WTC11 (cell line): ENCODE measurements at regions not wholly inside any gene's neighbourhood (a gene's known extent, or its start where the extent isn't known, plus 50 kb on each side); places are given as distances from the start of the nearest gene placed in this dataset.

Source experiments
- ATAC-seq: fragments of 200-7000 bp; cut with Tn5 transposase; 2 replicates; pipeline ENCODE4 v1.10.0; 2021; ENCODE audit warnings: mild to moderate bottlenecking, moderate library complexity
- CTCF ChIA-PET: fragments of 300-600 bp; sonication (Branson Sonifier 250); formaldehyde crosslinking; loops from one replicate; lab custom pipeline; 2021; ENCODE audit warnings: antibody characterized with exemption; lab: Charles Lee
- POLR2A ChIA-PET: fragments of 350-600 bp; sonication (Branson Sonifier 250); formaldehyde crosslinking; loops from one replicate; lab custom pipeline; 2021; ENCODE audit warnings: antibody characterized with exemption; lab: Charles Lee
- DNase-seq: peaks from one replicate; pipeline ENCODE4 v3.0.0; 2021; ENCODE audit warnings: low spot score
- H3K27ac Mint-ChIP-seq: 2 replicates; pipeline ENCODE4 v1.8.0; 2021; ENCODE audit warnings: mixed read lengths
- H3K27me3 Mint-ChIP-seq: 2 replicates; pipeline ENCODE4 v1.8.0; 2021; ENCODE audit warnings: low read depth, mild to moderate bottlenecking, moderate library complexity, mixed read lengths
- H3K36me3 Mint-ChIP-seq: 2 replicates; pipeline ENCODE4 v1.8.0; 2021; ENCODE audit warnings: mixed read lengths
- H3K4me1 Mint-ChIP-seq: 2 replicates; pipeline ENCODE4 v1.8.0; 2022; ENCODE audit warnings: mixed read lengths
- H3K4me3 Mint-ChIP-seq: 2 replicates; pipeline ENCODE4 v1.8.0; 2021; ENCODE audit warnings: mild to moderate bottlenecking, moderate library complexity, mixed read lengths
- H3K9me3 Mint-ChIP-seq: 2 replicates; pipeline ENCODE4 v1.8.0; 2021; ENCODE audit warnings: mixed read lengths
- AR ChIP-seq: fragments of 250-450 bp; sonication (Bioruptor Pico); IDR thresholded peaks from 2 replicates; pipeline ENCODE4 v1.9.0; 2021; ENCODE audit warnings: mild to moderate bottlenecking
- CBFB ChIP-seq: sonication (generic); formaldehyde crosslinking; IDR thresholded peaks from 2 replicates; pipeline ENCODE4 v1.8.1; 2022; ENCODE audit warnings: mild to moderate bottlenecking, low read depth, missing genetic modification reagents
- CDX4 ChIP-seq: fragments of 250-450 bp; sonication (Bioruptor Pico); IDR thresholded peaks from 2 replicates; pipeline ENCODE4 v1.9.0; 2021; ENCODE audit warnings: moderate library complexity, mild to moderate bottlenecking, inconsistent platforms, borderline replicate concordance
- CTCF ChIP-seq: fragments of 200-600 bp; IDR thresholded peaks from 2 replicates; pipeline ENCODE4 v1.8.0; 2022; ENCODE audit warnings: antibody characterized with exemption
- ELF4 ChIP-seq: sonication (generic); formaldehyde crosslinking; IDR thresholded peaks from 2 replicates; pipeline ENCODE4 v1.8.1; 2022; ENCODE audit warnings: low read depth, mild to moderate bottlenecking, moderate library complexity, missing genetic modification reagents
- MXD4 ChIP-seq: fragments of 250-450 bp; sonication (Bioruptor Pico); IDR thresholded peaks from 2 replicates; pipeline ENCODE4 v1.8.0; 2021; ENCODE audit warnings: mild to moderate bottlenecking, moderate library complexity, borderline replicate concordance
- NFYB ChIP-seq: sonication (generic); formaldehyde crosslinking; conservative IDR thresholded peaks from 2 replicates; pipeline ENCODE4 v1.8.0; 2022; ENCODE audit warnings: low read depth, missing genetic modification reagents
- OVOL2 ChIP-seq: fragments of 250-450 bp; sonication (Bioruptor Pico); IDR thresholded peaks from 2 replicates; pipeline ENCODE4 v1.9.0; 2021; ENCODE audit warnings: mild to moderate bottlenecking, borderline replicate concordance
- SOX15 ChIP-seq: fragments of 250-450 bp; sonication (Bioruptor Pico); IDR thresholded peaks from 2 replicates; pipeline ENCODE4 v1.9.0; 2021; ENCODE audit warnings: mild to moderate bottlenecking
- STAT6 ChIP-seq: sonication (generic); formaldehyde crosslinking; conservative IDR thresholded peaks from 2 replicates; pipeline ENCODE4 v1.8.1; 2023; ENCODE audit warnings: mild to moderate bottlenecking, low read depth, missing genetic modification reagents, moderate library complexity
- TEAD4 ChIP-seq: sonication (generic); formaldehyde crosslinking; IDR thresholded peaks from 2 replicates; pipeline ENCODE4 v1.8.0; 2022; ENCODE audit warnings: mild to moderate bottlenecking, missing genetic modification reagents
- USF1 ChIP-seq: sonication (generic); formaldehyde crosslinking; IDR thresholded peaks from 2 replicates; pipeline ENCODE4 v1.8.0; 2022; ENCODE audit warnings: mild to moderate bottlenecking, missing genetic modification reagents
- ZNF138 ChIP-seq: sonication (generic); formaldehyde crosslinking; conservative IDR thresholded peaks from 2 replicates; pipeline ENCODE4 v1.8.1; 2022; ENCODE audit warnings: mild to moderate bottlenecking, moderate library complexity, missing genetic modification reagents
- ZNF281 ChIP-seq: sonication (generic); formaldehyde crosslinking; IDR thresholded peaks from 2 replicates; pipeline ENCODE4 v1.8.0; 2023; ENCODE audit warnings: mild to moderate bottlenecking, missing genetic modification reagents

- TF ChIP-seq ZNF281 (no peak), SOX15 (no peak), MXD4 (CRISPR knock-in tag) (no peak)
Observed at GRCh38 chr1:25061261-25061995, 131.4 kb upstream of the RUNX3 start (continued).

GRCh38 chr1:25057188-25057587, 127.1 kb upstream of the RUNX3 start:
- ChIA-PET POLR2A (no interaction called here), CTCF (interaction anchor here (0.9 to 1.1 kb wide), 2 partner anchors 9 to 209 kb away, joined by 3 to 4 read pairs; no protein-coding TSS in a partner anchor)
- Mint-ChIP-seq H3K36me3 (no peaks in the 10 kb centered on the region), H3K27ac (no peak overlapping the region), H3K27me3 (peaks cover 2% of the 10 kb centered on the region; the same call in 1 of the 2 replicates), H3K4me3 (no peak overlapping the region), H3K4me1 (peaks cover 14% of the 10 kb centered on the region), H3K9me3 (no peaks in the 10 kb centered on the region)
- DNase-seq (no peak), ATAC-seq (no peak)
- TF ChIP-seq TEAD4 = no peak
- no peak for TF ChIP-seq CTCF
- no peak for TF ChIP-seq CBFB
- no peak for TF ChIP-seq ZNF138 (CRISPR knock-in tag)
- no peak for TF ChIP-seq CDX4 (CRISPR knock-in tag)
- no peak for TF ChIP-seq USF1
- no peak for TF ChIP-seq STAT6 (CRISPR knock-in tag)
- TF ChIP-seq ELF4 = no peak
- no peak for TF ChIP-seq OVOL2

- Mint-ChIP-seq H3K27me3 (peaks cover 2% of the 10 kb centered on the region; the same call in 1 of the 2 replicates), H3K36me3 (no peaks in the 10 kb centered on the region), H3K27ac (no peak overlapping the region), H3K9me3 (no peaks in the 10 kb centered on the region), H3K4me3 (no peak overlapping the region), H3K4me1 (peaks cover 14% of the 10 kb centered on the region)
- POLR2A ChIA-PET = no interaction called here
- no peak for ATAC-seq
- CTCF ChIA-PET = interaction anchor here (0.6 to 1.1 kb wide), 3 partner anchors 10 to 208 kb away, joined by 3 to 6 read pairs (median 4); no protein-coding TSS in a partner anchor
- DNase-seq = no peak
- no peak for TF ChIP-seq AR (CRISPR knock-in tag)
- no peak for TF ChIP-seq MXD4 (CRISPR knock-in tag)
- no peak for TF ChIP-seq STAT6 (CRISPR knock-in tag)
- no peak for TF ChIP-seq NFYB (CRISPR knock-in tag)
Observed at GRCh38 chr1:25056536-25056935, 126.5 kb upstream of the RUNX3 start.
